Astrocyte (in vitro differentiated cells and primary cell): ENCODE measurements at regions not wholly inside any gene's neighbourhood (a gene's known extent, or its start where the extent isn't known, plus 50 kb on each side); places are given as distances from the start of the nearest gene placed in this dataset.
A peak's percentile ranks its signal among the peaks of the same experiment; 100 is the strongest.

Experiments used
- DNase-seq: peaks from one replicate; pipeline ENCODE4 v3.0.0-alpha.2; 2010; ENCODE audit warnings: low read depth
- FAIRE-seq: peaks from 2 replicates; lab custom pipeline; 2011; peaks lifted over from hg19 to GRCh38; lab: Jason Lieb, UNC
- H2AFZ ChIP-seq: 2 replicates; pipeline ENCODE4 v1.6.0; 2012; ENCODE audit warnings: low read depth, low read length, inconsistent platforms
- H3K27ac ChIP-seq: 2 replicates; pipeline ENCODE4 v1.5.1; 2011; ENCODE audit warnings: low read depth, low read length, inconsistent platforms
- H3K27me3 ChIP-seq: 2 replicates; pipeline ENCODE4 v1.6.0; 2011; ENCODE audit warnings: low read length, inconsistent platforms; ENCODE audit not compliant: insufficient read depth
- H3K36me3 ChIP-seq: 2 replicates; pipeline ENCODE4 v1.5.1; 2011; ENCODE audit warnings: low read length, inconsistent platforms; ENCODE audit not compliant: insufficient read depth
- H3K4me1 ChIP-seq: 2 replicates; pipeline ENCODE4 v1.5.1; 2011; ENCODE audit warnings: low read length, inconsistent platforms; ENCODE audit not compliant: insufficient read depth
- H3K4me2 ChIP-seq: 2 replicates; pipeline ENCODE4 v1.6.0; 2012; ENCODE audit warnings: low read length, inconsistent platforms
- H3K4me3 ChIP-seq: 2 replicates; pipeline ENCODE4 v1.5.1; 2011; ENCODE audit warnings: low read depth, mild to moderate bottlenecking, low read length, inconsistent platforms; ENCODE audit not compliant: insufficient read depth
- H3K79me2 ChIP-seq: 2 replicates; pipeline ENCODE4 v1.6.0; 2012; ENCODE audit warnings: mild to moderate bottlenecking, low read length, inconsistent platforms; ENCODE audit not compliant: insufficient read depth
- H3K9ac ChIP-seq: 2 replicates; pipeline ENCODE4 v1.6.0; 2012; ENCODE audit warnings: mild to moderate bottlenecking, low read length, inconsistent platforms
- H3K9me3 ChIP-seq: 2 replicates; pipeline ENCODE4 v1.5.1; 2012; ENCODE audit warnings: low read depth, mild to moderate bottlenecking, low read length, inconsistent platforms; ENCODE audit not compliant: insufficient read depth
- H4K20me1 ChIP-seq: 2 replicates; pipeline ENCODE4 v1.6.0; 2012; ENCODE audit warnings: low read length, inconsistent platforms; ENCODE audit not compliant: insufficient read depth
- H3K27ac Mint-ChIP-seq: one replicate; pipeline ENCODE4 v1.8.0; 2021; ENCODE audit warnings: mild to moderate bottlenecking, mixed read lengths; ENCODE audit not compliant: unreplicated experiment
- H3K27me3 Mint-ChIP-seq: one replicate; pipeline ENCODE4 v1.8.0; 2021; ENCODE audit warnings: low read depth, mixed read lengths; ENCODE audit not compliant: unreplicated experiment
- H3K36me3 Mint-ChIP-seq: one replicate; pipeline ENCODE4 v1.8.0; 2021; ENCODE audit warnings: low read depth, mixed read lengths; ENCODE audit not compliant: unreplicated experiment
- H3K4me1 Mint-ChIP-seq: one replicate; pipeline ENCODE4 v1.8.0; 2021; ENCODE audit warnings: low read depth, mixed read lengths; ENCODE audit not compliant: unreplicated experiment
- H3K4me3 Mint-ChIP-seq: one replicate; pipeline ENCODE4 v1.8.0; 2021; ENCODE audit warnings: mild to moderate bottlenecking, moderate library complexity, mixed read lengths; ENCODE audit not compliant: unreplicated experiment
- H3K9me3 Mint-ChIP-seq: one replicate; pipeline ENCODE4 v1.8.0; 2021; ENCODE audit warnings: mild to moderate bottlenecking, mixed read lengths; ENCODE audit not compliant: unreplicated experiment
- CTCF ChIP-seq: IDR thresholded peaks from 2 replicates; pipeline ENCODE4 v1.5.1; 2011; ENCODE audit warnings: low read depth, mild to moderate bottlenecking, inconsistent platforms, low read length, moderate library complexity; ENCODE audit not compliant: insufficient read depth
- EZH2 ChIP-seq: IDR thresholded peaks from 2 replicates; pipeline ENCODE4 v1.6.1; 2012; ENCODE audit warnings: mild to moderate bottlenecking, low read length, inconsistent platforms; ENCODE audit not compliant: insufficient read depth

DNA sequence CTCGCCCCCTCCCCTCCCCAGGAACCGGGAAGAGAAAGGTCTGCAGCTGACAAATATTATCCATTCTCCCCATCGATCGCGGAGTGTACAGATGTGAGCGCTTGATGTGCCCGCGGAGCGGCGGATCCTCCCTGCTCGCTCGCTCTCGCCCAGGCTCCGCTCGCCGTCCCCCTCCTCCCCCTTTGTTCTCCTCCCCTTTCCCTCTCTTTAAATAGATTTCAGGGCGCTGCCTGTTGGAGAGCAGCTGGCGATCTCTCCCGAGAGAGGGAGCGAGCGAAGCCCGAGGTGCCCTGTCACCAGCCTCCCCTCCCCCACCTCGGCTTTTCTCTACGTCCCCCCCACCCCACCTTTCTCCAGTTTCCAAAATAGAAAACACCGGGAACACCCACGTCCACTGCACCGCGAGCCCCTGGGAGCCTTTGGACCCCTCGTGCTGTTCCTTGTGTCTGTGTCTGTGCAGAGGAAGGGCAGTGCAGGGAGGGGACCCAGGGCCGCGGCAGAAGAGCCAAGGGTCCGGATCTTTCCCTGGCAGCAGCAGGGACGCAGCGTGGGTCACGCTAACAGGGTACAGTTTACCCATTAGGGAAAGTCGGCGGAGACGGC lies 56.6 kb upstream of the BCOR start:
- Histone ChIP-seq H3K4me2 (peak overlapping the region; percentile 86), H3K9me3 (no peaks in the 10 kb centered on the region), H4K20me1 (no peaks in the 10 kb centered on the region), H3K4me3 (peak overlapping the region; percentile 28), H3K4me1 (peaks cover 9% of the 10 kb centered on the region), H2AFZ (peak overlapping the region; percentile 47), H3K9ac (no peak overlapping the region), H3K36me3 (no peaks in the 10 kb centered on the region), H3K79me2 (no peaks in the 10 kb centered on the region), H3K27ac (no peak overlapping the region), H3K27me3 (no peaks in the 10 kb centered on the region)
- Mint-ChIP-seq H3K4me1 (peaks cover 2% of the 10 kb centered on the region), H3K4me3 (no peak overlapping the region), H3K27ac (no peak overlapping the region), H3K36me3 (no peaks in the 10 kb centered on the region), H3K27me3 (peaks cover 3% of the 10 kb centered on the region), H3K9me3 (peaks cover 4% of the 10 kb centered on the region)
- FAIRE-seq (no peak), DNase-seq (no peak)
- TF ChIP-seq CTCF (no peak), EZH2 (no peak)

GRCh38 chrX:40153345-40154249 lies 55.8 kb upstream of the BCOR start:
- H4K20me1 ChIP-seq = no peaks in the 10 kb centered on the region
- no peaks in the 10 kb centered on the region for H3K79me2 ChIP-seq
- peak overlapping the region; percentile 37 for H3K4me3 ChIP-seq
- FAIRE-seq = no peak
- H3K4me1 Mint-ChIP-seq = peaks cover 2% of the 10 kb centered on the region
- peak overlapping the region; percentile 69 for H2AFZ ChIP-seq
- TF ChIP-seq EZH2 (no peak), CTCF (no peak)
- H3K27me3 ChIP-seq = no peaks in the 10 kb centered on the region
- peaks cover 9% of the 10 kb centered on the region for H3K4me1 ChIP-seq
- no peak overlapping the region for H3K4me3 Mint-ChIP-seq
- H3K36me3 Mint-ChIP-seq = no peaks in the 10 kb centered on the region
- peak overlapping the region; percentile 60 for H3K9ac ChIP-seq
- peaks cover 4% of the 10 kb centered on the region for H3K9me3 Mint-ChIP-seq
- peak overlapping the region; percentile 86 for H3K4me2 ChIP-seq
- H3K27ac Mint-ChIP-seq = no peak overlapping the region
- no peaks in the 10 kb centered on the region for H3K9me3 ChIP-seq
- no peaks in the 10 kb centered on the region for H3K36me3 ChIP-seq
- H3K27me3 Mint-ChIP-seq = peaks cover 8% of the 10 kb centered on the region
- DNase-seq = no peak
- H3K27ac ChIP-seq = no peak overlapping the region
